H9 (cell line): ENCODE measurements at regions not wholly inside any gene's neighbourhood (a gene's known extent, or its start where the extent isn't known, plus 50 kb on each side); places are given as distances from the start of the nearest gene placed in this dataset.

Experiments used
- DNase-seq: peaks from one replicate; pipeline ENCODE4 v3.0.0-alpha.2; 2017
- H2AFZ ChIP-seq: one replicate; pipeline ENCODE4 v1.6.1; 2013; ENCODE audit warnings: mild to moderate bottlenecking, low read length, control low read depth, moderate library complexity
- H2AK5ac ChIP-seq: 2 replicates; pipeline ENCODE4 v1.6.1; 2013; ENCODE audit warnings: low read length, control low read depth, mixed read lengths; ENCODE audit not compliant: insufficient read length
- H2BK120ac ChIP-seq: one replicate; pipeline ENCODE4 v1.6.1; 2013; ENCODE audit warnings: low read depth, mild to moderate bottlenecking, low read length, control low read depth, inconsistent platforms; ENCODE audit not compliant: poor library complexity, severe bottlenecking
- H2BK12ac ChIP-seq: 2 replicates; pipeline ENCODE4 v1.6.1; 2013; ENCODE audit warnings: low read length, control low read depth, mixed read lengths, low read depth; ENCODE audit not compliant: insufficient read length
- H2BK15ac ChIP-seq: 2 replicates; pipeline ENCODE4 v1.6.1; 2013; ENCODE audit warnings: low read depth, low read length, control low read depth
- H2BK20ac ChIP-seq: one replicate; pipeline ENCODE4 v1.6.1; 2013; ENCODE audit warnings: low read depth, mild to moderate bottlenecking, low read length, control low read depth, inconsistent platforms; ENCODE audit not compliant: poor library complexity, severe bottlenecking
- H2BK5ac ChIP-seq: 2 replicates; pipeline ENCODE4 v1.6.1; 2013; ENCODE audit warnings: low read length, control low read depth, mixed read lengths; ENCODE audit not compliant: insufficient read length
- H3K14ac ChIP-seq: 2 replicates; pipeline ENCODE4 v1.6.1; 2013; ENCODE audit warnings: low read length, control low read depth; ENCODE audit not compliant: insufficient read depth
- H3K18ac ChIP-seq: 2 replicates; pipeline ENCODE4 v1.6.1; 2013; ENCODE audit warnings: low read depth, mild to moderate bottlenecking, mixed read lengths, low read length, control low read depth; ENCODE audit not compliant: insufficient read length
- H3K23ac ChIP-seq: 2 replicates; pipeline ENCODE4 v1.6.1; 2013; ENCODE audit warnings: low read length, control low read depth, mixed read lengths, low read depth; ENCODE audit not compliant: insufficient read length
- H3K23me2 ChIP-seq: 2 replicates; pipeline ENCODE4 v1.6.1; 2013; ENCODE audit warnings: low read depth, mild to moderate bottlenecking, mixed read lengths, low read length, control low read depth; ENCODE audit not compliant: insufficient read length, poor library complexity, severe bottlenecking
- H3K27ac ChIP-seq: 2 replicates; pipeline ENCODE4 v1.5.1; 2013; ENCODE audit warnings: low read length, control low read depth, mixed read lengths, low read depth; ENCODE audit not compliant: insufficient read length
- H3K27me3 ChIP-seq: 2 replicates; pipeline ENCODE4 v1.6.1; 2013; ENCODE audit warnings: low read length, control low read depth, inconsistent platforms; ENCODE audit not compliant: insufficient read depth
- H3K4ac ChIP-seq: 2 replicates; pipeline ENCODE4 v1.6.1; 2013; ENCODE audit warnings: low read depth, mild to moderate bottlenecking, control low read depth, inconsistent platforms, low read length, moderate library complexity
- H3K4me1 ChIP-seq: 2 replicates; pipeline ENCODE4 v1.6.1; 2013; ENCODE audit warnings: low read length, control low read depth, inconsistent platforms; ENCODE audit not compliant: insufficient read depth
- H3K4me2 ChIP-seq: 2 replicates; pipeline ENCODE4 v1.6.1; 2013; ENCODE audit warnings: low read length, control low read depth, mixed read lengths; ENCODE audit not compliant: insufficient read length, insufficient read depth
- H3K56ac ChIP-seq: 2 replicates; pipeline ENCODE4 v1.6.1; 2013; ENCODE audit warnings: low read depth, mild to moderate bottlenecking, mixed read lengths, low read length, control low read depth; ENCODE audit not compliant: insufficient read length
- H3K79me1 ChIP-seq: 2 replicates; pipeline ENCODE4 v1.6.1; 2013; ENCODE audit warnings: low read depth, mild to moderate bottlenecking, moderate library complexity, low read length, control low read depth, inconsistent platforms; ENCODE audit not compliant: insufficient read depth, poor library complexity, severe bottlenecking
- H3K79me2 ChIP-seq: 2 replicates; pipeline ENCODE4 v1.6.1; 2013; ENCODE audit warnings: low read length, control low read depth, inconsistent platforms; ENCODE audit not compliant: insufficient read depth
- H3K9ac ChIP-seq: 2 replicates; pipeline ENCODE4 v1.6.1; 2013; ENCODE audit warnings: low read length, control low read depth, mixed read lengths; ENCODE audit not compliant: insufficient read length; ENCODE audit errors: extremely low read depth
- H3K9me3 ChIP-seq: one replicate; pipeline ENCODE4 v1.6.1; 2013; ENCODE audit warnings: low read depth, low read length, inconsistent platforms; ENCODE audit not compliant: control insufficient read depth
- H3T11ph ChIP-seq: one replicate; pipeline ENCODE4 v1.6.1; 2013; ENCODE audit warnings: mild to moderate bottlenecking, low read length, control low read depth, inconsistent platforms
- H4K20me1 ChIP-seq: one replicate; pipeline ENCODE4 v1.6.1; 2013; ENCODE audit not compliant: control insufficient read depth, insufficient read length, insufficient read depth
- H4K5ac ChIP-seq: 2 replicates; pipeline ENCODE4 v1.6.1; 2013; ENCODE audit warnings: low read depth, mild to moderate bottlenecking, mixed read lengths, low read length, control low read depth; ENCODE audit not compliant: insufficient read length
- H4K8ac ChIP-seq: replicated peaks from 2 replicates; pipeline ENCODE4 v1.6.1; 2013; ENCODE audit warnings: low read length, control low read depth, mixed read lengths, low read depth; ENCODE audit not compliant: insufficient read length
- H4K91ac ChIP-seq: 2 replicates; pipeline ENCODE4 v1.6.1; 2013; ENCODE audit warnings: low read depth, mild to moderate bottlenecking, moderate library complexity, mixed read lengths, low read length, control low read depth; ENCODE audit not compliant: insufficient read length
- H3K27ac Mint-ChIP-seq, 3 experiments: 2 replicates in 2 of 3; 3 replicates in 1 of 3; pipeline ENCODE4 v1.8.0; 2020 to 2021; ENCODE audit warnings: mixed read lengths in 3 of 3, mild to moderate bottlenecking in 1 of 3, moderate library complexity in 1 of 3
- H3K27me3 Mint-ChIP-seq: 2 replicates; pipeline ENCODE4 v1.8.0; 2021; ENCODE audit warnings: low read depth, mild to moderate bottlenecking, moderate library complexity, mixed read lengths
- H3K36me3 Mint-ChIP-seq, 3 experiments: 2 replicates in 2 of 3; 3 replicates in 1 of 3; pipeline ENCODE4 v1.8.0; 2020 to 2021; ENCODE audit warnings: low read depth in 3 of 3, mixed read lengths in 3 of 3; ENCODE audit not compliant: insufficient read depth in 1 of 3
- H3K4me1 Mint-ChIP-seq, 2 experiments: 2 replicates each; pipeline ENCODE4 v1.8.0; 2020; ENCODE audit warnings: mixed read lengths in 2 of 2
- H3K4me3 Mint-ChIP-seq, 2 experiments: 2 replicates in 1 of 2; 3 replicates in 1 of 2; pipeline ENCODE4 v1.8.0; 2020 to 2021; ENCODE audit warnings: mild to moderate bottlenecking in 2 of 2, mixed read lengths in 2 of 2, moderate library complexity in 1 of 2
- H3K9me3 Mint-ChIP-seq, 2 experiments: 2 replicates in 1 of 2; 3 replicates in 1 of 2; pipeline ENCODE4 v1.8.0; 2020; ENCODE audit warnings: mild to moderate bottlenecking in 2 of 2, mixed read lengths in 2 of 2, moderate library complexity in 1 of 2
- WGBS: extraction: QIAGEN DNeasy Blood & Tissue Kit; methylation state at CpG from one replicate; pipeline ENCODE4 v1.1.7; 2013; ENCODE audit warnings: missing lambda C conversion rate, low lambda C conversion rate, mixed read lengths; ENCODE audit not compliant: insufficient read length; ENCODE audit errors: extremely low coverage; 5-methylcytosine and 5-hydroxymethylcytosine counted together
- TF ChIP-seq, protein P1 (sequence below): fragments of 200-600 bp; sonication (generic); conservative IDR thresholded peaks from 3 replicates; pipeline ENCODE4 v1.8.0; 2021; ENCODE audit warnings: antibody characterized with exemption, mild to moderate bottlenecking

DNA sequence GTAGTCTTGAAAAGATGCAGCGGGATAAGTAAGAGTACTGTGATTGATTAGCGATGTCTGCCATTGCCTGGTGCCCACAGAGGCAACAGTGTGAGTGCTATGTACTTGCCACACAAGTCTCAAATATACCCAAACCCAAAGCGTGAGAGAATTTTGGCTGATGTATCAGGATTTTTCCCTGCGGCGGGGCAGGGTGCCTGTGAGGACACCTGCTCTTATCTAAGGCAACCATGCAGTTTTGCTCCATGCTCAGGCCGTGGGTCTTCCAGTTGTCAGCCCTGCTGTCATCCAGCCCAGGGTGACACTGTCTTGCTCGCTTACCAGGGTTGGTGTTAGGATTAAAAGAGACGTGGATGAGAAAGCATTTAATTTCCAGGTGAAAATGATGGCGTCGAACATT, 202.7 kb downstream of the PTPRU start:
- H3K79me1 ChIP-seq, result no peaks in the 10 kb centered on the region
- H2BK15ac ChIP-seq, result no peak overlapping the region
- Mint-ChIP-seq H3K36me3 (no peaks in the 10 kb centered on the region), H3K27me3 (peaks cover 11% of the 10 kb centered on the region), H3K4me3 (no peak overlapping the region), H3K27ac (no peak overlapping the region), H3K4me1 (peaks cover 22 to 40% of the 10 kb centered on the region in 2 experiments), H3K9me3 (no peaks in the 10 kb centered on the region)
- H3K27ac ChIP-seq, result no peak overlapping the region
- TF ChIP-seq, protein P1, sequence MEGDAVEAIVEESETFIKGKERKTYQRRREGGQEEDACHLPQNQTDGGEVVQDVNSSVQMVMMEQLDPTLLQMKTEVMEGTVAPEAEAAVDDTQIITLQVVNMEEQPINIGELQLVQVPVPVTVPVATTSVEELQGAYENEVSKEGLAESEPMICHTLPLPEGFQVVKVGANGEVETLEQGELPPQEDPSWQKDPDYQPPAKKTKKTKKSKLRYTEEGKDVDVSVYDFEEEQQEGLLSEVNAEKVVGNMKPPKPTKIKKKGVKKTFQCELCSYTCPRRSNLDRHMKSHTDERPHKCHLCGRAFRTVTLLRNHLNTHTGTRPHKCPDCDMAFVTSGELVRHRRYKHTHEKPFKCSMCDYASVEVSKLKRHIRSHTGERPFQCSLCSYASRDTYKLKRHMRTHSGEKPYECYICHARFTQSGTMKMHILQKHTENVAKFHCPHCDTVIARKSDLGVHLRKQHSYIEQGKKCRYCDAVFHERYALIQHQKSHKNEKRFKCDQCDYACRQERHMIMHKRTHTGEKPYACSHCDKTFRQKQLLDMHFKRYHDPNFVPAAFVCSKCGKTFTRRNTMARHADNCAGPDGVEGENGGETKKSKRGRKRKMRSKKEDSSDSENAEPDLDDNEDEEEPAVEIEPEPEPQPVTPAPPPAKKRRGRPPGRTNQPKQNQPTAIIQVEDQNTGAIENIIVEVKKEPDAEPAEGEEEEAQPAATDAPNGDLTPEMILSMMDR, result no peak
- no peak overlapping the region for H2AFZ ChIP-seq
- peaks cover 4% of the 10 kb centered on the region; the same call in 1 of the 2 replicates for H3K4me1 ChIP-seq
- no peak overlapping the region for H4K5ac ChIP-seq
- no peak overlapping the region for H3K4ac ChIP-seq
- H3K23ac ChIP-seq, result no peak overlapping the region
- no peak overlapping the region for H3K14ac ChIP-seq
- H3K27me3 ChIP-seq, result no peaks in the 10 kb centered on the region; the same call in 1 of the 2 replicates
- H3K9ac ChIP-seq, result no peak overlapping the region
- no peaks in the 10 kb centered on the region for H3K79me2 ChIP-seq
- DNase-seq, result no peak
- H2BK20ac ChIP-seq, result no peak overlapping the region
- H4K8ac ChIP-seq, result no peak overlapping the region
- no peak overlapping the region for H3K4me2 ChIP-seq
- H4K20me1 ChIP-seq, result no peaks in the 10 kb centered on the region
- H3K9me3 ChIP-seq, result no peaks in the 10 kb centered on the region
- H2BK5ac ChIP-seq, result no peak overlapping the region
- no peak overlapping the region for H2BK120ac ChIP-seq
- no peak overlapping the region for H3K18ac ChIP-seq
- H2AK5ac ChIP-seq, result no peak overlapping the region
- no peak overlapping the region for H2BK12ac ChIP-seq
- H3T11ph ChIP-seq, result no peak overlapping the region
- H3K56ac ChIP-seq, result no peak overlapping the region
- WGBS, result no CpG with 5 or more reads among the region's 10 CpGs
- H3K23me2 ChIP-seq, result no peaks in the 10 kb centered on the region
- no peak overlapping the region for H4K91ac ChIP-seq
